Esophagus muscularis mucosa (tissue), 4 donors: ENCODE measurements at regions not wholly inside any gene's neighbourhood (a gene's known extent, or its start where the extent isn't known, plus 50 kb on each side); places are given as distances from the start of the nearest gene placed in this dataset.

Experiments used
- EP300 ChIP-seq: sonication (generic); formaldehyde crosslinking; IDR thresholded peaks from one replicate; pipeline ENCODE4 v1.6.1; 2017; ENCODE audit warnings: antibody characterized with exemption
- POLR2A ChIP-seq: fragments of 450-650 bp; IDR thresholded peaks from one replicate; pipeline ENCODE4 v1.6.1; 2017; ENCODE audit warnings: antibody characterized with exemption, moderate library complexity, mild to moderate bottlenecking, low read depth
- TF ChIP-seq, protein P1 (sequence below), 3 experiments: fragments of 200-600 bp in 2 of 3; fragments of 450-650 bp in 1 of 3; sonication (generic) in 2 of 3; IDR thresholded peaks; one replicate each; pipeline ENCODE4 v1.5.1; 2017 to 2019; ENCODE audit warnings: antibody characterized with exemption in 3 of 3, mild to moderate bottlenecking in 2 of 3, moderate library complexity in 1 of 3

DNA sequence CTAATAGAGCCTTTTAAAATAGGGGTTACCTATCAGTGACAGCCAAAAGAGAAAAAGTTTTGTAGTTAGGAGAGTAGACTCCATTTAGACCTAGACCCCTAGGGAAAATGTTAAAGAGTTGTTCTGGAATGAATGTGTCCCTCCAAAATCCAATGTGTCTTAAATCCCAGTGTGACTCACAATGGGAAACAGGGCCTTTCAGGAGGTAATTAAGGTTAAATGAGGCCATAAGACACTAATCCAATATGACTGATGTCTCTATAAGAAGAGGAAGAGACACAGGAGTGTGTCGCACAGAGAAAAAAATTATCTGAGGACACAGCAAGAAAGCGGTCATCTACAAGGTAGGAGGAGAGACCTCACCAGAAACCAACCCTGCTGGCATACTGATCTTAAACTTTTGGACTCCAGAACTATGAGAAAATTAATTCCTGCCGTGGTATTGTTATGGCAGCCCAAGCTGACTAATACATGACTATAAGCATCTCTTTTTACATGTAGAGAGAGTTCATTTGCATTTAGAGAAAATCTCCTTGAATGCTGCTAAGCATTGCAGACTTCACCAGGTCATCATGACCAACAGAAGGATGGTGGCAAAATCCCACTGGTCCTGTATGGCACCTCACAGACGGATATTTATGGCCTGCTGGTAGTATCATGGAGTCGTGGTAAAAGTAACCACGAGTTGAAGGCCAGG, 259.6 kb upstream of the TMTC1 start:
- TF ChIP-seq POLR2A (no peak), EP300 (no peak)
- TF ChIP-seq, protein P1, sequence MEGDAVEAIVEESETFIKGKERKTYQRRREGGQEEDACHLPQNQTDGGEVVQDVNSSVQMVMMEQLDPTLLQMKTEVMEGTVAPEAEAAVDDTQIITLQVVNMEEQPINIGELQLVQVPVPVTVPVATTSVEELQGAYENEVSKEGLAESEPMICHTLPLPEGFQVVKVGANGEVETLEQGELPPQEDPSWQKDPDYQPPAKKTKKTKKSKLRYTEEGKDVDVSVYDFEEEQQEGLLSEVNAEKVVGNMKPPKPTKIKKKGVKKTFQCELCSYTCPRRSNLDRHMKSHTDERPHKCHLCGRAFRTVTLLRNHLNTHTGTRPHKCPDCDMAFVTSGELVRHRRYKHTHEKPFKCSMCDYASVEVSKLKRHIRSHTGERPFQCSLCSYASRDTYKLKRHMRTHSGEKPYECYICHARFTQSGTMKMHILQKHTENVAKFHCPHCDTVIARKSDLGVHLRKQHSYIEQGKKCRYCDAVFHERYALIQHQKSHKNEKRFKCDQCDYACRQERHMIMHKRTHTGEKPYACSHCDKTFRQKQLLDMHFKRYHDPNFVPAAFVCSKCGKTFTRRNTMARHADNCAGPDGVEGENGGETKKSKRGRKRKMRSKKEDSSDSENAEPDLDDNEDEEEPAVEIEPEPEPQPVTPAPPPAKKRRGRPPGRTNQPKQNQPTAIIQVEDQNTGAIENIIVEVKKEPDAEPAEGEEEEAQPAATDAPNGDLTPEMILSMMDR (IDR thresholded peaks at IDR 0.05), result no peak
